AG10803 (cell line): ENCODE measurements at regions not wholly inside any gene's neighbourhood (a gene's known extent, or its start where the extent isn't known, plus 50 kb on each side); places are given as distances from the start of the nearest gene placed in this dataset.
"Not testable (repeated sequence)": the region's sequence is repeated elsewhere in the genome, so short reads cannot be mapped to it uniquely, and the experiment has no call there.

Experiments used
- DNase-seq: peaks from one replicate; pipeline ENCODE4 v3.0.0; 2010; ENCODE audit warnings: low read depth
- H3K4me3 ChIP-seq: 2 replicates; pipeline ENCODE4 v1.5.1; 2011; ENCODE audit warnings: mild to moderate bottlenecking, low read length, control low read depth
- TF ChIP-seq, protein P1 (sequence below): conservative IDR thresholded peaks from 2 replicates; pipeline ENCODE4 v1.5.1; 2011; ENCODE audit warnings: mild to moderate bottlenecking, low read length, control low read depth, inconsistent platforms

DNA sequence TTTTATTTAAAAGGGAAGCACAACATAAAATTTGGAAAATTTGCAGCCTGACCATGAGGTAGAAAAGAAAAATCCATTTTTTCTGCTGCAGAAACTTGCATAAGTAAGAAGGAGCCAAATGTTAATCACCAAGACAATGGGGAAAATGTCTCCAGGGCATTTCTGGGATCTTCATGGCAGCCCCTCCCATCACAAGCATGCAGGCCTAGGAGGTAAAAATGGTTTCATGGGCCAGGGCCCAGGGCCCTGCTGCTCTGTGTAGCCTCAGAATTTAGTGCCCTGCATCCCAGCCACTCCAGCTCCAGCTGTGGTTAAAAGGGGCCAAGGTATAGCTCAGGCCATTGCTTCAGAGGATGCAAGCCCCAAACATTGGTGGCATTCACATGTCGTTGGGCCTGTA, 735.6 kb downstream of the GALC start:
- H3K4me3 ChIP-seq, result no peak overlapping the region
- TF ChIP-seq, protein P1, sequence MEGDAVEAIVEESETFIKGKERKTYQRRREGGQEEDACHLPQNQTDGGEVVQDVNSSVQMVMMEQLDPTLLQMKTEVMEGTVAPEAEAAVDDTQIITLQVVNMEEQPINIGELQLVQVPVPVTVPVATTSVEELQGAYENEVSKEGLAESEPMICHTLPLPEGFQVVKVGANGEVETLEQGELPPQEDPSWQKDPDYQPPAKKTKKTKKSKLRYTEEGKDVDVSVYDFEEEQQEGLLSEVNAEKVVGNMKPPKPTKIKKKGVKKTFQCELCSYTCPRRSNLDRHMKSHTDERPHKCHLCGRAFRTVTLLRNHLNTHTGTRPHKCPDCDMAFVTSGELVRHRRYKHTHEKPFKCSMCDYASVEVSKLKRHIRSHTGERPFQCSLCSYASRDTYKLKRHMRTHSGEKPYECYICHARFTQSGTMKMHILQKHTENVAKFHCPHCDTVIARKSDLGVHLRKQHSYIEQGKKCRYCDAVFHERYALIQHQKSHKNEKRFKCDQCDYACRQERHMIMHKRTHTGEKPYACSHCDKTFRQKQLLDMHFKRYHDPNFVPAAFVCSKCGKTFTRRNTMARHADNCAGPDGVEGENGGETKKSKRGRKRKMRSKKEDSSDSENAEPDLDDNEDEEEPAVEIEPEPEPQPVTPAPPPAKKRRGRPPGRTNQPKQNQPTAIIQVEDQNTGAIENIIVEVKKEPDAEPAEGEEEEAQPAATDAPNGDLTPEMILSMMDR, result no peak
- DNase-seq, result no peak

DNA sequence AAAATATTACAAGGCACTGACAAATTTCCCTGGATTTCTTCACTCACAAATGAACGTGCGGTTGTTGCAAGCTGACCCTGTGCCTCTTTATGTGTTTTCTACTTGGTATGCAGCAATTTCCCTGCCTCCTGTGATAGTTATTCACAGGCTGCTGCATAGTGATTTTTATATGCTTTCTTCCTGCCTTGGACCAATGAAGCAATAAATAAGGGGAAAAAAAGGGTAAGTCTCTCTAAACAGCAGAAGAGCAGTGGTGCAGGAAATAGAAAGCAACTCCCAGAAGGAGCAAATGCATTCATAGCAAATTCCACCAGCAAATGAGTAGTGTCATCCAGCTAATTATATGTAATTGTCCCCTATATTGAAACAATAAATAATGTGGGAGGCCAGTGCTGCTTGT, 737.9 kb downstream of the GALC start:
- DNase-seq, result no peak
- no peak overlapping the region for H3K4me3 ChIP-seq
- TF ChIP-seq, protein P1, result no peak

DNA sequence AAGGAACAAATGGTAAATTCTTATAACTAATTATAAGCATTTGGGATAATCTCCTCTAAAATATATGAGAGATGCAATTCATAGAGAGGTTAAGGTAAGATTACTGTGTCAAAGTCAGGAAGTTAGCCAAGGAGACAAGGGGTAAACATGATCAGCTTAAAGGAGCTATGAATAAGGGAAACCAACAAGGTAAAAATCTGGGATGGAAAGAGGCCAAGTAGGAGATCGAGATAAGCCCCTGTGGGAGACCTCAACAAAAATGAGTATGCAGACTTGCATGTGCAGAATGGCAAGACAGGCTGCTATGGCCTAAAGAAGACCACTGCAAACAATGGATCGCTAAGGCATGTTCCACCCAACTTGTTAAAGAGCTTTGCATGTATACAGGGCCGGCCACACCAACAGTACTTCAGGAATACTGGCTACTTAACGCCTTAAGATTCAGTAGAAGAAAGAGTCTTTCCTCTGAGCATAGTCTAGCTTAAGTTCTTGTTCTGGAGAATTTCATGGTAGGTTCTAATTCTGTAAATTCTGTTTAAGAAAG, 738.6 kb downstream of the GALC start:
- H3K4me3 ChIP-seq, result no peak overlapping the region
- TF ChIP-seq, protein P1, result no peak
- no peak for DNase-seq

DNA sequence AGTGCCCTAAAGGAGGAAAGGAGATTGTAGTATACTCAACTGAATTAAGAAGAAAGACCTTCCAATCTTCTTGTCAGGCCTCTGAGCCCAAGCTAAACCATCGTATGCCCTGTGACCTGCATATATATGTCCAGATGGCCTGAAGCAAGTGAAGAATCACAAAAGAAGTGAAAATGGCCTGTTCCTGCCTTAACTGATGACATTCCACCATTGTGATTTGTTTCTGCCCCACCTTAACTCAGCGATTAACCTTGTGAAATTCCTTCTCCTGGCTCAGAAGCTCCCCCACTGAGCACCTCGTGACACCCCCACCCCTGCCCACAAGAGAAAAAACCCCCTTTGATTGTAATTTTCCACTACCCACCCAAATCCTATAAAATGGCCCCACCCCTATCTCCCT, 739.2 kb downstream of the GALC start:
- DNase-seq, H3K4me3 ChIP-seq: not testable (repeated sequence)

DNA sequence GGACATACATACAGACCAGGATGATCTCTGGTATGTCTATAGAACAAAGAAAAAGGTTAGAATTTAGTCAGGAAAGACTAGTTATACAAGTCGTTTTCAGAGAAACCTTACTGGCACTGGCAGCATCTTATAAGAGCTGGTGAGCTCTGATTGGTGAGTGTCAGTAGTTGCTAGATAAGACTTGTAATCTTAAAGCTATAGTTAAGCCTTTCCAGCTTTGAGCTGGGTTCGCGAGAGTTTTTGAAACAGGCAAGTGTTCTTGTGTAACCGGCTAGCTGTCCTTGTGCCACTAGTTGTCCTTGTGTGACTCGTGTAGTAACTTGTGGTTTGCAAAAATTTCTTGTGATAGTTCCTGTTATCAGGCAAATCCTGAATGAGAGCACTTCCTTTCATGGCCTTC, 740.9 kb downstream of the GALC start:
- TF ChIP-seq, protein P1, result no peak
- H3K4me3 ChIP-seq, result no peak overlapping the region
- DNase-seq, result no peak

DNA sequence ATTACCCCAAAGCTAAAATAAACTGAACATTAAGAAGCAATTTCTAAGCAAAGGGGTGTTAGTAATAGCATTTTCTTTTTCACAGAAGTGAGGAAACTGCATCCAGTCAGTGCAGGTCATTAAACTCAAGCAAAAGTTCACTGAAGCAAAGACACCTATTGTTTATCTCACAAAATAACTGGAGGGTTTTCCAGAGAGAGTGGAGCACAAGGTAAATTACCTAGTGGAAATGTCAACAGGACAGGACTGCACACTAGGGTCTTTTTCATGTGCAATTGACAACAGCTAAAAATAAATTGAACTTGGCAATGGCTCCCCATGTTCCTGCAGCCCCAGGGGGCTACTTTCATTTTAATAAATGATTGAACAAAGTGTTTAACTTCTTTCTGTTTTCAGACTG, 742.0 kb downstream of the GALC start:
- TF ChIP-seq, protein P1, result no peak
- no peak for DNase-seq
- no peak overlapping the region for H3K4me3 ChIP-seq

DNA sequence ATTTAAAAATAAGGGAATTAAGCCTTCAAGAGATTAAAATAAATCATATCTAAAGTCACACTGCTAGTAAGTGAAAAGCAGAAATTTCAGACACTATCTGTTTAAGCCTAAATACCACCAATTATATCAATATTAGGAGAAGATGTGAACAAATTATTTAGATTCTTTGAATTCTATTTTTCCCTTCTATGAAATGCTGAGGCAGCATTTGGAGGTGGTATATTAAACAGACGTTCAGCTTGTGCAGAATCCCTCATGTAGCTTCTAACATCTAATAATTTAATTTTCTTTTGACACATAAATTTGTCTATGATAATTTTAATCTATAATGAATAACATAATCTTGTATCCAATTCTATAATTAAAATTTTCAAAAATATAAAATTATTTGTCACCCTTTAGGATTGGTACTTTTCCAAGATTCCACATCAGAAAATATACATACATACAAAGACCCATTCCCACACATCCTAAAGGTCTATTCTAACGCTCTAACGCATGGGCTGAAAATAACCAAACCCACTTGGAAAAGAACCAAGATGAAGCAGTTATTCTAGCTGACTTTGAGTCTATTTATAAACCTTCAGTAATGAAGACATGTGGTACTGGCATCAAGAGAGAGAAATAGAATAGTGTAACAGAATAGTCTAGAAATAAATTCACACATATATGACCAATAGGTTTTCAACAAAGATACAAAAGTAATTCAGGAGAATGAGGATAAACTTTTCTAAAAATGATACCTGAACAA, 751.8 kb downstream of the GALC start:
- TF ChIP-seq, protein P1, result no peak
- H3K4me3 ChIP-seq, result no peak overlapping the region
- DNase-seq, result no peak

DNA sequence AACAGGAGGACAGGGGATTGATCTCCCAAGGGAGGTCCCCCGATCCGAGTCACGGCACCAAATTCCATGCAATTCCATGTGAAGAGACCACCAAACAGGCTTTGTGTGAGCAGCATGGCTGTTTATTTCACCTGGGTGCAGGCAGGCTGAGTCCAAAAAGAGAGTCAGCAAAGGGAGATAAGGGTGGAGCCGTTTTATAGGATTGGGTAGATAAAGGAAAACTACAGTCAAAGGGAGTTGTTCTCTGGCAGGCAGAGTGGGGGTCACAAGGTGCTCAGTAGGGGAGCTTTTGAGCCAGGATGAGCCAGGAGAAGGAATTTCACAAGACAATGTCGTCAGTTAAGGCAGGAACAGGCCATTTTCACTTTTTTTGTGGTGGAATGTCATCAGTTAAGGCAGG, 752.7 kb downstream of the GALC start:
- not testable (repeated sequence) for H3K4me3 ChIP-seq, DNase-seq
